ENCODE measurements at regions not wholly inside any gene's neighbourhood (a gene's known extent, or its start where the extent isn't known, plus 50 kb on each side); places are given as distances from the start of the nearest gene placed in this dataset.

DNA sequence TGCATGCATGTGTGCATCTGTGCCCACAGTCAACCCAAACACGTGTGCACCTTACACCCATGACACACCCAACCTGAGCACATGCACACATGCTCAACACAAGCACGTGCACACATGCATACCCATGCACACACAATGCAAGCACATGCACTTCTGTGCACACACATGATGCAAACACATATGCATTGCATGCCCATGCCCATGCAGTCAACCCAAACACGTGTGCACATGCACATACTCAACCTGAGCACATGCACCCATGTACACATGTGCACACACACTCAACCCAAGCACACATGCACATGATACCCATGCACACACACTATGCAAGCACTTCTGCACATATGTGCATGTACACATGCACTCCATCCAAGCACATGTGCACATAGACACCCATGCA lies 84.5 kb upstream of the FAM20C start:
- H3K4me1 ChIP-seq (ENCODE audit: insufficient read depth, low read length, poor library complexity, severe bottlenecking) = no peaks in the 10 kb centered on the region
- H3K27me3 ChIP-seq (replicated peaks; ENCODE audit: insufficient read depth, low read depth, low read length, poor library complexity) = no peaks in the 10 kb centered on the region
- no peak for DNase-seq (ENCODE audit: low spot score)
- ChIA-PET POLR2A (ENCODE audit: low non-redundant PET) (no interaction called here), CTCF (no interaction called here)
- no TSS peak for BruUV-seq (replicated peaks)
- no peak overlapping the region for H3K4me3 ChIP-seq (ENCODE audit: low read depth, low read length, poor library complexity, severe bottlenecking)
- no peak for TF ChIP-seq EZH2 (IDR thresholded peaks at IDR 0.05; ENCODE audit: borderline replicate concordance, low read depth, low read length, poor library complexity, severe bottlenecking)
- TF ChIP-seq, protein P1, sequence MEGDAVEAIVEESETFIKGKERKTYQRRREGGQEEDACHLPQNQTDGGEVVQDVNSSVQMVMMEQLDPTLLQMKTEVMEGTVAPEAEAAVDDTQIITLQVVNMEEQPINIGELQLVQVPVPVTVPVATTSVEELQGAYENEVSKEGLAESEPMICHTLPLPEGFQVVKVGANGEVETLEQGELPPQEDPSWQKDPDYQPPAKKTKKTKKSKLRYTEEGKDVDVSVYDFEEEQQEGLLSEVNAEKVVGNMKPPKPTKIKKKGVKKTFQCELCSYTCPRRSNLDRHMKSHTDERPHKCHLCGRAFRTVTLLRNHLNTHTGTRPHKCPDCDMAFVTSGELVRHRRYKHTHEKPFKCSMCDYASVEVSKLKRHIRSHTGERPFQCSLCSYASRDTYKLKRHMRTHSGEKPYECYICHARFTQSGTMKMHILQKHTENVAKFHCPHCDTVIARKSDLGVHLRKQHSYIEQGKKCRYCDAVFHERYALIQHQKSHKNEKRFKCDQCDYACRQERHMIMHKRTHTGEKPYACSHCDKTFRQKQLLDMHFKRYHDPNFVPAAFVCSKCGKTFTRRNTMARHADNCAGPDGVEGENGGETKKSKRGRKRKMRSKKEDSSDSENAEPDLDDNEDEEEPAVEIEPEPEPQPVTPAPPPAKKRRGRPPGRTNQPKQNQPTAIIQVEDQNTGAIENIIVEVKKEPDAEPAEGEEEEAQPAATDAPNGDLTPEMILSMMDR (conservative IDR thresholded peaks at IDR 0.05; ENCODE audit: low read depth, low read length) = no peak
- intact Hi-C loops (cut with micrococcal nuclease; ENCODE audit: unreplicated experiment) = no loop called here
- no peak overlapping the region for H3K27ac ChIP-seq (ENCODE audit: low read depth, low read length, poor library complexity, severe bottlenecking)
- no peaks in the 10 kb centered on the region for H3K36me3 ChIP-seq (ENCODE audit: insufficient read depth, low read length, poor library complexity, severe bottlenecking)
- peaks cover 3% of the 10 kb centered on the region for H3K9me3 ChIP-seq (ENCODE audit: low read depth, low read length, poor library complexity, severe bottlenecking)

DNA sequence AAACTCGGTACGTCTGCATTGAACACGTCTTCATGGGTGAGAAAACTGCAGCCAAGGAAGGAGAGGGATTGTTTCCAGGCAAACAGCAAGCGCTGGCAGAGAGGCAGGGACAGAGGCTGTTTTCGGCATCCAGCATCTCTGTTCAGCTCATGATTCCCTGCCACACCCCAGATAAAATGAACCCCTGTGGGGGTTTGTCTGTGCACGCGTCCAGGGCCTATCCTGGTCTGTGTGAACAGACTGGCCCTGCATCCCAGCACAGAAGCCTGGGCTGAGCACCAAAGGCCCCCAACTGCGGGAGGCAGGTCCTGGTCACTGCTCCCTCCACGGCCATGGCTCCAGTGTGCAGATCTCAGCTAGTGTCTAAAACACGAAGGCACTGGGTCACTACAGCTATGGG lies 83.3 kb upstream of the FAM20C start:
- POLR2A ChIA-PET (ENCODE audit: low non-redundant PET) = no interaction called here
- intact Hi-C loops (cut with micrococcal nuclease; ENCODE audit: unreplicated experiment) = no loop called here
- DNase-seq (ENCODE audit: low spot score) = no peak
- no peak for TF ChIP-seq EZH2 (IDR thresholded peaks at IDR 0.05; ENCODE audit: borderline replicate concordance, low read depth, low read length, poor library complexity, severe bottlenecking)
- TF ChIP-seq, protein P1 (conservative IDR thresholded peaks at IDR 0.05; ENCODE audit: low read depth, low read length) = no peak
- Histone ChIP-seq H3K4me1 (ENCODE audit: insufficient read depth, low read length, poor library complexity, severe bottlenecking) (no peaks in the 10 kb centered on the region), H3K27ac (ENCODE audit: low read depth, low read length, poor library complexity, severe bottlenecking) (no peak overlapping the region), H3K9me3 (ENCODE audit: low read depth, low read length, poor library complexity, severe bottlenecking) (peaks cover 4% of the 10 kb centered on the region), H3K4me3 (ENCODE audit: low read depth, low read length, poor library complexity, severe bottlenecking) (no peak overlapping the region), H3K36me3 (ENCODE audit: insufficient read depth, low read length, poor library complexity, severe bottlenecking) (no peaks in the 10 kb centered on the region), H3K27me3 (replicated peaks; ENCODE audit: insufficient read depth, low read depth, low read length, poor library complexity) (no peaks in the 10 kb centered on the region)
- CTCF ChIA-PET = no interaction called here
- BruUV-seq (replicated peaks) = no TSS peak

DNA sequence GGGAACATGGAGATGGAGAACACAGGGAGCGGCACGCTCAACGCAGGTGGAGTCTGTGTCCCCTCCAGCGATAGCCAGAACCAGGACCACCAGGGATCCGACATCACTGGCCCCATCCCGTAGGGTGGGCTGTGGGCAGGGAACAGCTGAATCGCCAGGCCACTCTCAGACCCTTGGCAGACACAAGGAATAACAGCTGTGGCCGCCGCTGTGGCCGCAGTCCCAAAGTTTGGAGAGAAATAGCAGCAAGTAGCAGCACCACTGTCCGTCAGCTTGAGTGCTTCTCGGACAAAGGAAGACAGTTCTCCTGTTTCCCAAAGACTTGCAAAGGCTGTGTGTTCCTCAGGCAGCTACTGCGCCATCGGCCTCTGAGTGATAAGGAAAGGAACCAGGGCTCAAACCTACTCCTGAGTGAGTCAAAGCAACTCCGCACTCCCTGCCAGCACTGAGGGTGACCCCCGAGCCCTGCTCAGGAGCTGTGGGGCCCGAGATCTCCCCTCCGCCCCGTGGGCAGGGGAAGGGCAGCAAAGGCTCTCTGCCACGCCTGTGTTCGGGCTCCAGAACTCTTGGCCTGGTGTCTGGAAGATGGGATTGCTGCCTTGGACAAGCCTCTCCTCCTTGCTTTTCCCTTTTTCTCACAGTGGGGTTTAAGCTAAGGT lies 82.3 kb upstream of the FAM20C start:
- Histone ChIP-seq H3K4me3 (ENCODE audit: low read depth, low read length, poor library complexity, severe bottlenecking) (no peak overlapping the region), H3K4me1 (ENCODE audit: insufficient read depth, low read length, poor library complexity, severe bottlenecking) (no peaks in the 10 kb centered on the region), H3K27ac (ENCODE audit: low read depth, low read length, poor library complexity, severe bottlenecking) (no peak overlapping the region), H3K9me3 (ENCODE audit: low read depth, low read length, poor library complexity, severe bottlenecking) (peaks cover 11% of the 10 kb centered on the region), H3K36me3 (ENCODE audit: insufficient read depth, low read length, poor library complexity, severe bottlenecking) (no peaks in the 10 kb centered on the region), H3K27me3 (replicated peaks; ENCODE audit: insufficient read depth, low read depth, low read length, poor library complexity) (no peaks in the 10 kb centered on the region)
- ChIA-PET CTCF (no interaction called here), POLR2A (ENCODE audit: low non-redundant PET) (no interaction called here)
- intact Hi-C loops (cut with micrococcal nuclease; ENCODE audit: unreplicated experiment) = no loop called here
- no TSS peak for BruUV-seq (replicated peaks)
- TF ChIP-seq EZH2 (IDR thresholded peaks at IDR 0.05; ENCODE audit: borderline replicate concordance, low read depth, low read length, poor library complexity, severe bottlenecking) = no peak
- TF ChIP-seq, protein P1 (conservative IDR thresholded peaks at IDR 0.05; ENCODE audit: low read depth, low read length) = no peak
- no peak for DNase-seq (ENCODE audit: low spot score)

All from A673 (cell line).